ENCODE measurements at regions not wholly inside any gene's neighbourhood (a gene's known extent, or its start where the extent isn't known, plus 50 kb on each side); places are given as distances from the start of the nearest gene placed in this dataset.

GRCh38 chr18:60067426-60068210 lies 167.8 kb downstream of the PMAIP1 start:
- TF ChIP-seq CTCF (IDR thresholded peaks at IDR 0.05) (no peak), POLR2AphosphoS5 (IDR thresholded peaks at IDR 0.05) (no peak)

All from prostate gland (tissue), 2 donors.